Activated CD4-positive, alpha-beta memory T cell treated with anti-CD3 and anti-CD28 coated beads for 36 hours (primary cell): ENCODE measurements at regions not wholly inside any gene's neighbourhood (a gene's known extent, or its start where the extent isn't known, plus 50 kb on each side); places are given as distances from the start of the nearest gene placed in this dataset.
"Not testable (repeated sequence)": the region's sequence is repeated elsewhere in the genome, so short reads cannot be mapped to it uniquely, and the experiment has no call there.

Source experiments
- CTCF ChIA-PET: fragments of 350-600 bp; sonication (Branson Sonifier 250); formaldehyde crosslinking; loops from one replicate; lab custom pipeline; 2021; ENCODE audit warnings: antibody characterized with exemption, inconsistent platforms; lab: Charles Lee
- POLR2A ChIA-PET: fragments of 350-600 bp; sonication (Branson Sonifier 250); formaldehyde crosslinking; loops from one replicate; lab custom pipeline; 2021; ENCODE audit warnings: antibody characterized with exemption; lab: Charles Lee
- DNase-seq: peaks from one replicate; pipeline ENCODE4 v3.0.0-alpha.2; 2020
- H3K27ac Mint-ChIP-seq: one replicate; pipeline ENCODE4 v1.8.0; 2021; ENCODE audit warnings: mixed read lengths
- H3K27me3 Mint-ChIP-seq: one replicate; pipeline ENCODE4 v1.8.0; 2021; ENCODE audit warnings: mixed read lengths
- H3K36me3 Mint-ChIP-seq: one replicate; pipeline ENCODE4 v1.8.0; 2021; ENCODE audit warnings: mixed read lengths
- H3K4me1 Mint-ChIP-seq: one replicate; pipeline ENCODE4 v1.8.0; 2021; ENCODE audit warnings: low read depth, mixed read lengths
- H3K4me3 Mint-ChIP-seq: one replicate; pipeline ENCODE4 v1.8.0; 2021; ENCODE audit warnings: mild to moderate bottlenecking, mixed read lengths
- H3K9me3 Mint-ChIP-seq: one replicate; pipeline ENCODE4 v1.8.0; 2021; ENCODE audit warnings: mixed read lengths
- intact Hi-C: fragments of 100-400 bp; cut with micrococcal nuclease; formaldehyde crosslinking; loops from one replicate; pipeline ENCODE4 v1.15.1; 2023

DNA sequence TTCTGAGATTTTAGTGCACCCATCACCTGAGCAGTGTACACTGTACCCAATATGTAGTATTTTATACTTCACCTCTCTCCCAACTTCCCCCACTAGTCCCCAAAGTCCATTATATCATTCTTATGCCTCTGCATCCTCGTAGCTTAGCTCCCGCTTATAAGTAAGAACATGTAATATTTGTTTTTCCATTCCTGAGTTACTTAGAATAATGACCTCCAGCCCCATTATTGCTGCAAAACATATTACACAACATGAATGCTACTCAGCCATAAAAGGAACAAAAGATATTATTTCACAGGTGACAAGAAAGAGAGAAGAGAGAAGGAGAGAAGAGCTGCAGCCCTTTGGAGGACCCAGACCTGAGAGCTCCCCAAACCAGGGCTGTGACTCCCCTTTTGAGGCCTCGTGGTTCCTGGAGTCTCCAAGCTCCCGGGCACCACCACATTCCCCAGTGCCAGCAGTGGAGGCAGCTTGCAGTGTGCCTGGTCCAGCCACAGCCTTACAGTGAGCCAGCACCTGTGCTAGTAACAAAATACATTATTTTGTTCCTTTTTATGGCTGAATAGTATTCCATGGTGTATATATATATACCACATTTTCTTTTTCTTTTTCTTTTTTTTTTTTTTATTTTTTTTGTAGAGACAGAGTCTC, 194.5 kb upstream of the DAB2 start:
- no peaks in the 10 kb centered on the region for H3K36me3 Mint-ChIP-seq
- H3K9me3 Mint-ChIP-seq = no peaks in the 10 kb centered on the region
- H3K4me1 Mint-ChIP-seq = no peaks in the 10 kb centered on the region
- H3K27ac Mint-ChIP-seq = no peak overlapping the region
- no peak overlapping the region for H3K4me3 Mint-ChIP-seq
- H3K27me3 Mint-ChIP-seq = peaks cover 2% of the 10 kb centered on the region
- ChIA-PET CTCF (no interaction called here), POLR2A (no interaction called here)
- intact Hi-C loops = no loop called here
- DNase-seq = no peak

DNA sequence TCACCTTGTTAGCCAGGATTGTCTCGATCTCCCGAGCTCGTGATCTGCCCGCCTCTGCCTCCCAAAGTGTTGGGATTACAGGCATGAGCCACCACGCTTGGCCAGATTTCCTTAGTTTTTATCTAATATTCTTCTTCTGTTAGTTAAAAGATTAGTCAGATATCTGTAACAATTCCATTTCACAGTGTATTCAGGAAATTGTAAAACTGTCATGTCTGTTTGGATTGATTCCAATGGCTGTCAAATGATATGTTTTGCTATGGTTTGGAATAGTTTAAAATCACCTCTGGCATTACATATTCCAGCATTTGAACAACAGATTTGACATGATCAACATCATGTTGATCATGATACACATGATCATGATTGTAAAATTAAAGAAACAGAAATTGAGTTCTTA, 193.6 kb upstream of the DAB2 start:
- DNase-seq = no peak
- H3K36me3 Mint-ChIP-seq = no peaks in the 10 kb centered on the region
- peaks cover 2% of the 10 kb centered on the region for H3K27me3 Mint-ChIP-seq
- no peaks in the 10 kb centered on the region for H3K4me1 Mint-ChIP-seq
- ChIA-PET CTCF (interaction anchor here (0.6 to 0.7 kb wide), 2 partner anchors 209 to 466 kb away, joined by 3 read pairs; no protein-coding TSS in a partner anchor), POLR2A (no interaction called here)
- intact Hi-C loops = no loop called here
- H3K9me3 Mint-ChIP-seq = no peaks in the 10 kb centered on the region
- H3K27ac Mint-ChIP-seq = no peak overlapping the region
- H3K4me3 Mint-ChIP-seq = no peak overlapping the region

DNA sequence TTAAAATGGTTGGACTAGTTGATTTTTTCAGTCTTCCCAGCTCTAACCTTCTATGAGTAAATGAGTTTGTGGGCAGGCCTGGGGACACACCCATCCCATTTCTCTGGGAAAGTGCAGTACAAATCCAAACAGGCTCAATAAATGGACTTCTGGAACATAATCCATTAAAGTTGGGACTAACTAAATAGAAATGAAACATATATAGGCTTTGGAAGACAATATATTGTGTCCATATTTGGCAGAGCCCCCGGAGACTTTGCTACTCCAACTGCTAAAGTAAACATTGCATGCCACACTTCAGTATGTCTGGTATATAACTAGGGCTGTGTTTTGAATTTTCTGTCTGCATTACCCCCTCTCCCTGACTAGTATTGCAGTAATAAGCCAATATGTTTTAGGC, 191.4 kb upstream of the DAB2 start:
- intact Hi-C loops = no loop called here
- CTCF ChIA-PET = no interaction called here

DNA sequence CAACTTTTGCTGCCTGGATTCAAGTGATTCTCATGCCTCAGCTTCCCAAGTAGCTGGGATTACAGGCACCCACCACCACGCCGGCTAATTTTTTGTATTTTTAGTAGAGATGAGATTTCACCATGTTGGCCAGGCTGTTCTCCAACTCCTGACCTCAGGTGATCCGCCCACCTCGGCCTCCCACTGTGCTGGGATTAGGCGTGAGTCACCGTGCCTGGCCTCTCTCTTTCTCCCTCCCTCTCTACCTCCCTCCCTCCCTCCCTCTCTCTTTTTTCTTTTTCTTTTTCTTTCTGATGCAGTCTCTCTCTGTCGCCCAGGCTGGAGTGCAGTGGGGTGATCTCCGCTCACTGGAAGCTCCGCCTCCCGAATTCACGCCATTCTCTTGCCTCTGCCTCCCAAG, 186.3 kb upstream of the DAB2 start:
- intact Hi-C loops, H3K4me3 Mint-ChIP-seq, H3K36me3 Mint-ChIP-seq, CTCF ChIA-PET, H3K4me1 Mint-ChIP-seq, POLR2A ChIA-PET, H3K27ac Mint-ChIP-seq, DNase-seq, H3K27me3 Mint-ChIP-seq, H3K9me3 Mint-ChIP-seq: not testable (repeated sequence)

More for the DNA sequence above, 191.4 kb upstream of the DAB2 start:
- Mint-ChIP-seq H3K9me3 (no peaks in the 10 kb centered on the region), H3K27ac (no peak overlapping the region), H3K27me3 (peaks cover 2% of the 10 kb centered on the region), H3K4me1 (no peaks in the 10 kb centered on the region), H3K4me3 (no peak overlapping the region), H3K36me3 (no peaks in the 10 kb centered on the region)
- no peak for DNase-seq
- POLR2A ChIA-PET = no interaction called here

DNA sequence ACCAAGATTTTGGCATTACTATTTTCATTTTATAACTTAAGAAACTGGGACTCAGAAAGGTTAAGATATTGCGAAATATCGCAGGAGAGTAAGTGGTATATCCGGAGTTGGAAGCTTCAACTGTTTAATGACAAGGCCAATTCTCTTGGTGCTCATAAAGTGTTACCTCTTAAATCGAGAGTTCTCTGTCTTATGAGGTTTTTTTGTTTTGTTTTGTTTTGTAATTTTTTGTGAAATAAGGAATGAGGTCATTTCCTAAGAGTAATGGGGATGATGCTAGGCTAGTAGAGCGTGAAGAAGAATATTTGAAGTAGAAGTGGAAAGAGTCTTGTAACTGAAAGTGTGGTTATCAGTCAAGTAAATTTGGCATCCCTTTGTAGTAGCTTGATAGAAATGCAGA, 183.2 kb upstream of the DAB2 start:
- intact Hi-C loops = no loop called here
- no peaks in the 10 kb centered on the region for H3K4me1 Mint-ChIP-seq
- H3K4me3 Mint-ChIP-seq = no peak overlapping the region
- H3K36me3 Mint-ChIP-seq = no peaks in the 10 kb centered on the region
- POLR2A ChIA-PET = no interaction called here
- peaks cover 8% of the 10 kb centered on the region for H3K27me3 Mint-ChIP-seq
- CTCF ChIA-PET = no interaction called here
- H3K9me3 Mint-ChIP-seq = no peaks in the 10 kb centered on the region
- no peak for DNase-seq
- no peak overlapping the region for H3K27ac Mint-ChIP-seq

DNA sequence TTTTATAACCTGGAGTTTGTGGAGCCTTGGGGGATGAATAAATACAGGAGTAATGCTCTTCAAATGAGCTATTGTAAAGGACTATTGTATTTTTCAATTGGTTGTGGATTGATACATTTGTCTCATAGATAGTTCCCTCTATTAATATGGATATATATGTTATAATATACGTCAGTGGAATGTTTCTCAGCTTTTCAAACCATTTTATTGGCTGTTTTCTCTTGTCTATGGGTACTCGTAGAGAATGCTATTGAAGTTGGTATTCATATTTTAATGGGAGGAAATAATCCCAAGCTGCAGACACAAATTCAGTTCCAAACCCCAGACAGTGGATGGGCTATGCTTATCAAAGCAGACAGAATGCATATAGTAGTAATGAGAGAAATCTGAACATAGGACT, 181.8 kb upstream of the DAB2 start:
- Mint-ChIP-seq H3K4me3 (no peak overlapping the region), H3K36me3 (no peaks in the 10 kb centered on the region), H3K4me1 (no peaks in the 10 kb centered on the region), H3K27me3 (peaks cover 8% of the 10 kb centered on the region), H3K9me3 (no peaks in the 10 kb centered on the region), H3K27ac (no peak overlapping the region)
- POLR2A ChIA-PET = no interaction called here
- CTCF ChIA-PET = no interaction called here
- no peak for DNase-seq
- intact Hi-C loops = no loop called here

DNA sequence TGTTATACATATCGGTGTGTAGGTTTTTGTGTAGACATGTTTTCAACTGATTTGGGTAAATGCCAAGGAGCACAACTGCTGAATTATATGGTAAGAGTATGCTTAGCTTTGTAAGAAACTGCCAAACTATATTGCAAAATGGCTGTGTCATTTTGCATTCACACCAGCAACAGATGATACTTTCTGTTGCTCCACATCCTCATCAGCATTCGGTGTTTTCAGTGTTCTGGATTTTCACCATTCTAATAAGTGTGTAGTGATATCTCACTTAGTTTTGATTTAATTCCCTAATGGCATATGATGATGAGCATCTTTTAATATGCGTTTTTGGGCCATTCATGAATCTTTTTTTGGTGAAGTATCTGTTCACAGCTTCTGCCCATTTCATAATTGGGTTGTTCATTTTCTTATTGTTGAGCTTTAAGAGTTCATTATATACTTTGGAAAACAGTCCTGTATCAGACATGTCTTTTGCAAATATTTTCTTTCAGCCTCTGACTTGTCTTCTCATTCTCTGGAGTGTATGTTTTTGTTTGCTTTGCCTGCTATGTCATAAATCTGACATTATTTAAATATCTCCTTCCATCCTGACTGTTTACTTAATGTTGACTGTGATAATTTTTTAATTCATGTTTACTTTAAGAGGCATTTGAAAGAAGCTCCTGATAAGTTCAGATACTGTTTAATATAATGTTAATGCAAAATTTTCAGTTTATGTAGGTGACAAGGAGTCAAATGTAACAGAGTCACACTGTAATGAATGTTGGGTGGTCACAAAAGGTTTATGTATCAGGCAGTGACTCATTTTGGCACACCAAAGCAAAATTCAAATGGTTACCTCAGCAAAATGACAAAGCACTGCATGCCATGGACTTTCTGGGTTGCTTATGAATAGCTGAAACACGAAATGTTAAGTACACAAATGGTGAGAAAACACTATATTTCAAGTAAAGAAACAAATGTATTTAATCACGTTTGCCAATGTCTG, 181.1 kb upstream of the DAB2 start:
- CTCF ChIA-PET = no interaction called here
- POLR2A ChIA-PET = no interaction called here
- H3K27ac Mint-ChIP-seq = no peak overlapping the region

DNA sequence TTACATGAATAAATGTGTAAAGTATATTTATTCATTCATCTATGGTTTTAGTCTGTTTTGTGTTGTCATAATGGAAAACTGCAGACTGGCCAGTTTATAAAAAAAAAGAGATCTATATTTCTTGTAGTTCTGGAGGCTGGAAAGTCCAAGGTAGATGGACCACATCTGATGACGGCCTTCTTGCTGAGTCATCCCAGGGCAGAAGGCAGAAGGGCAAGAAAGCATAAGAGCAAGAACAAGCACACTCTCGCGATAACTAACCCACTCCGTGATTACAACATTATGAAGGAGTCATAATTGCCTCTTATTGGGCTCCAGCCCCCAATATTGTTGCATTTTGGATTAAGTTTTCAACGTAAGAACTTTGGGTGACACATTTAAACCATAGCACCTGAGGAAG, 180.4 kb upstream of the DAB2 start:
- Mint-ChIP-seq H3K27me3 (peaks cover 8% of the 10 kb centered on the region), H3K4me3 (no peak overlapping the region), H3K27ac (no peak overlapping the region), H3K9me3 (no peaks in the 10 kb centered on the region), H3K4me1 (no peaks in the 10 kb centered on the region), H3K36me3 (no peaks in the 10 kb centered on the region)
- intact Hi-C loops = no loop called here
- ChIA-PET CTCF (no interaction called here), POLR2A (no interaction called here)
- DNase-seq = no peak

More for the DNA sequence above, 181.1 kb upstream of the DAB2 start:
- Mint-ChIP-seq H3K4me1 (no peaks in the 10 kb centered on the region), H3K36me3 (no peaks in the 10 kb centered on the region), H3K27me3 (peaks cover 8% of the 10 kb centered on the region), H3K9me3 (no peaks in the 10 kb centered on the region), H3K4me3 (no peak overlapping the region)
- no peak for DNase-seq
- intact Hi-C loops = no loop called here

DNA sequence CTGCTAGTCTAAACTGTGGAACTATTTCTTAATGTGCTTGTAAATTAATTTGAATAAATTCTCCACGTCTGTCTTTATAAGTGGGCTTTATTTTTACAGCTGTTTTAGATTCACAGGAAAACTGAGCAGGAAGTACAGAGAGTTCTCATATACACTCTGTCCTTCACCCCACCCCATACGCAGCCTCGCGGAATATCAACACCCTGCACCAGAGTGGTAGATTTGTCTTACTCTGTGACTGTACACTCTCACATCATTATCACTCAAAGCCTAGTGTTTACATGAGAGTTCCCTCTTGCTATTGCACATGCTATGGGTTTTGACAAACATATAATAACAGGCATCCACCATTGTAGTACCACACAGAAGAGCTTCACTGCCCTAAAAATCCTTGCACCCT, 179.7 kb upstream of the DAB2 start:
- CTCF ChIA-PET = no interaction called here

DNA sequence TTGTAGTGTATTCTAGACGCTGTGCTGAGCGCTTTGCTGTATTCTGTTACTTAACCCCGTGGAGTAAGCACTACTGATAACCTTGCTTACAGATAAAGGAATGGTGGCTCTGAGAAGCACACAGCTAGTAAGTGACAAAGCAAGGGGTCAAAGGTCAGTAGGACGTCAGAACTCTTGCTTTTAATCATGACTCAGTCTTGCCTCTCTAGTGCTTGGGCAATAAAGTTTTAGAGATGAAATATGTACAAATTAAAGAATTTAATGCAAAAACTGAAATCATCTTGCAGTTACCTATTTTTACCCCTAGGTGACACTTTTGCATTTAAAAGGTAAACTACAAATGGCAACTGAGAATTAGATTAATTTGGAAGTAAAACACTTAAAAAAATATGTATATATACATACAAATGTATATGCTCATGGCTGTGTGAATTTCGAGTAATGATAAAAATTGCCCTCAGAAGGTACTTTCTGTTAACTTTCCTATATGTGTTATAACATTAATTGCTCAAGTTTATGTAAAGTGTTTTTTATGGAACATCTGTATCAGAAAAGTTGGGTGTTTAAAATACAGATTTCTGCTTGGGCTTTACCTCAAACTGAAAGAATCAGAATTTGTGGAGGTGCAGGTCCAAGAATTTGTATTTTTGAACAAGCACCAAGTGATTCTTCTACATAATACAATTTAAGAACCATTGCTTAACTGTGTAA, 175.1 kb upstream of the DAB2 start:
- ChIA-PET CTCF (interaction anchor here (0.7 to 1.2 kb wide), 2 partner anchors 28 to 114 kb away, joined by 4 read pairs; no protein-coding TSS in a partner anchor), POLR2A (no interaction called here)
- H3K4me1 Mint-ChIP-seq = no peaks in the 10 kb centered on the region
- no peak overlapping the region for H3K4me3 Mint-ChIP-seq
- H3K27ac Mint-ChIP-seq = no peak overlapping the region
- no peaks in the 10 kb centered on the region for H3K9me3 Mint-ChIP-seq
- no peaks in the 10 kb centered on the region for H3K36me3 Mint-ChIP-seq
- no peak for DNase-seq
- intact Hi-C loops = loop anchor here (5.0 kb wide), 1 partner anchor 1137 kb away; no protein-coding TSS in a partner anchor
- peaks cover 6% of the 10 kb centered on the region for H3K27me3 Mint-ChIP-seq

More for the DNA sequence above, 179.7 kb upstream of the DAB2 start:
- no peak for DNase-seq
- POLR2A ChIA-PET = no interaction called here
- Mint-ChIP-seq H3K9me3 (no peaks in the 10 kb centered on the region), H3K27me3 (peaks cover 5% of the 10 kb centered on the region), H3K4me1 (no peaks in the 10 kb centered on the region), H3K36me3 (no peaks in the 10 kb centered on the region), H3K27ac (no peak overlapping the region), H3K4me3 (no peak overlapping the region)
- intact Hi-C loops = loop anchor here (5.0 kb wide), 1 partner anchor 1133 kb away; no protein-coding TSS in a partner anchor

DNA sequence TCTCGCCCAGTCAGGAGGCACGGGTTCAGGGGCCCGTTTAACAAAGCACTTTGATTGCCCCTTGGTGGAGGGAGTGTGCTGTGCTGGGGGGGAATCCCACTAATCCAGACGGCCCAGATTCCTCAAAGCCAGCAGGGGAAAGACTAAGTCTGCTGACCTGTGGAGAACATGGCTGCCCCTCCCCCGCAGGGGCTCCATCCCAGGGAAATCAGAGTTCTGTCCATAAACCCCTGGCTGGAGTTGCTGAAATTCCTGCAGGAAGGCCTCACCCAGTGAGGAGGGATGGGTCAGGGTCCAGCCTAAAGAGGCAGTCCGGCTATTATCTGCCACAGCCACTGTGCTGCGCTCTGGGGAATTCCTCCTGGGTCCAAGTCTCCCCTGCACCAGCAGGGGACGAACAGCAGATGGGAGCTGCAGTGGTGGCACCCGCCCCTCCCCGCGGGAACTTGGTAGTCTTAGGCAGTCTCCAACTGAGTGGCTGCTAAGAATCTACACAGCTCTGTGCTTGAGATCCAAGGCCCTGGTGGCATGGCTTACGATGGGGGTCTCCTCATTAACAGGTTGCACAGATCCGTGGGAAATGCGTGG, 174.0 kb upstream of the DAB2 start:
- Mint-ChIP-seq H3K36me3 (no peaks in the 10 kb centered on the region), H3K4me3 (no peak overlapping the region), H3K9me3 (no peaks in the 10 kb centered on the region), H3K4me1 (no peaks in the 10 kb centered on the region), H3K27me3 (peaks cover 6% of the 10 kb centered on the region), H3K27ac (no peak overlapping the region)
- intact Hi-C loops = no loop called here
- CTCF ChIA-PET = interaction anchor here (0.7 to 1.2 kb wide), 2 partner anchors 27 to 115 kb away, joined by 4 read pairs; no protein-coding TSS in a partner anchor
- POLR2A ChIA-PET = no interaction called here
- no peak for DNase-seq
